ENCODE measurements at regions not wholly inside any gene's neighbourhood (a gene's known extent, or its start where the extent isn't known, plus 50 kb on each side); places are given as distances from the start of the nearest gene placed in this dataset.
"Not testable (repeated sequence)": the region's sequence is repeated elsewhere in the genome, so short reads cannot be mapped to it uniquely, and the experiment has no call there.

- DNase-seq: no peak
Measured at GRCh38 chr2:187783446-187783845, 229.2 kb upstream of the TFPI start.

- DNase-seq: not testable (repeated sequence)
Measured at GRCh38 chr2:187784138-187784537, 229.9 kb upstream of the TFPI start.

GRCh38 chr2:187799601-187800000 lies 245.4 kb upstream of the TFPI start:
- DNase-seq: no peak

GRCh38 chr2:187803816-187804215 lies 249.6 kb upstream of the TFPI start:
- DNase-seq: no peak

GRCh38 chr2:187815113-187815512 lies 260.9 kb upstream of the TFPI start:
- DNase-seq: no peak

- DNase-seq: no peak
Measured at GRCh38 chr2:187819624-187820023, 265.4 kb upstream of the TFPI start.

GRCh38 chr2:187825108-187825507 lies 270.9 kb upstream of the TFPI start:
- no peak for DNase-seq

- no peak for DNase-seq
Measured at GRCh38 chr2:187826023-187826422, 271.8 kb upstream of the TFPI start.

GRCh38 chr2:187834787-187835186 lies 280.6 kb upstream of the TFPI start:
- no peak for DNase-seq

GRCh38 chr2:187838690-187839089 lies 284.5 kb upstream of the TFPI start:
- DNase-seq: no peak

GRCh38 chr2:187842315-187842714 lies 288.1 kb upstream of the TFPI start:
- DNase-seq: no peak

GRCh38 chr2:187842978-187843847 lies 289.0 kb upstream of the TFPI start:
- peak; percentile 56 for DNase-seq

- DNase-seq: no peak
Measured at GRCh38 chr2:187847245-187848208, 293.3 kb upstream of the TFPI start.

GRCh38 chr2:187851955-187852561 lies 297.8 kb upstream of the TFPI start:
- DNase-seq: no peak

- DNase-seq: no peak
Measured at GRCh38 chr2:187853381-187853791, 299.2 kb upstream of the TFPI start.

GRCh38 chr2:187854801-187855200 lies 300.6 kb upstream of the TFPI start:
- DNase-seq: no peak

GRCh38 chr2:187855689-187856088 lies 301.5 kb upstream of the TFPI start:
- no peak for DNase-seq

GRCh38 chr2:187857826-187858225 lies 303.6 kb upstream of the TFPI start:
- DNase-seq: no peak

- no peak for DNase-seq
Measured at GRCh38 chr2:187862715-187863114, 308.5 kb upstream of the TFPI start.

GRCh38 chr2:187865025-187865424 lies 310.8 kb upstream of the TFPI start:
- DNase-seq: no peak

GRCh38 chr2:187867165-187867564 lies 312.9 kb upstream of the TFPI start:
- no peak for DNase-seq

GRCh38 chr2:187869195-187869594 lies 315.0 kb upstream of the TFPI start:
- no peak for DNase-seq
